H1 (cell line): ENCODE measurements at regions not wholly inside any gene's neighbourhood (a gene's known extent, or its start where the extent isn't known, plus 50 kb on each side); places are given as distances from the start of the nearest gene placed in this dataset.

Experiments
- CBX8 ChIP-seq: fragments of 300-800, 300-1000 bp; sonication (generic); IDR thresholded peaks from 2 replicates; pipeline ENCODE4 v1.7.1; 2016; ENCODE audit warnings: low read depth, low read length, borderline replicate concordance
- CHD1 ChIP-seq: IDR thresholded peaks from 2 replicates; pipeline ENCODE4 v1.6.1; 2012; ENCODE audit warnings: low read depth, low read length, improper control_type of control experiment
- EP300 ChIP-seq, 2 experiments: IDR thresholded peaks; 1 replicate in 1 of 2; 2 replicates in 1 of 2; pipeline ENCODE4 v1.6.1; 2011 to 2012; ENCODE audit warnings: low read depth in 2 of 2, low read length in 2 of 2, mild to moderate bottlenecking in 2 of 2, borderline replicate concordance in 1 of 2, inconsistent platforms in 1 of 2, moderate library complexity in 1 of 2
- HDAC6 ChIP-seq: IDR thresholded peaks from one replicate; pipeline ENCODE4 v1.7.1; 2012; ENCODE audit warnings: low read depth, mild to moderate bottlenecking, inconsistent platforms, low read length, moderate library complexity
- SIRT6 ChIP-seq: IDR thresholded peaks from one replicate; pipeline ENCODE4 v1.7.1; 2012; ENCODE audit warnings: low read length, inconsistent platforms

GRCh38 chr12:94511506-94511905, 51.8 kb upstream of the CEP83 start (continued):
- TF ChIP-seq EP300 (IDR thresholded peaks at IDR 0.05; ENCODE audit: borderline replicate concordance in 1 of 2, low read depth in 2 of 2, low read length in 2 of 2) (no peak), CHD1 (no peak), SIRT6 (no peak), CBX8 (no peak), HDAC6 (no peak)
